ENCODE measurements at regions not wholly inside any gene's neighbourhood (a gene's known extent, or its start where the extent isn't known, plus 50 kb on each side); places are given as distances from the start of the nearest gene placed in this dataset.

- Histone ChIP-seq H4K20me1 (ENCODE audit: insufficient read depth, low read length) (no peaks in the 10 kb centered on the region), H3K79me2 (ENCODE audit: insufficient read depth, low read length) (no peaks in the 10 kb centered on the region), H3K27me3 (ENCODE audit: insufficient read depth, low read length, poor library complexity) (no peaks in the 10 kb centered on the region), H3K9ac (ENCODE audit: low read depth, low read length) (no peak overlapping the region), H3K27ac (ENCODE audit: low read length) (no peak overlapping the region), H3K4me3 (ENCODE audit: low read depth in 1 of 2, low read length in 2 of 2) (no peak overlapping the region), H3K4me1 (ENCODE audit: insufficient read depth, low read length) (no peaks in the 10 kb centered on the region), H3K9me3 (ENCODE audit: insufficient read depth, low read length, severe bottlenecking) (peaks cover 8% of the 10 kb centered on the region), H3K36me3 (ENCODE audit: insufficient read depth, low read length) (no peaks in the 10 kb centered on the region), H3K4me2 (ENCODE audit: insufficient read depth, low read length) (no peak overlapping the region), H2AFZ (ENCODE audit: low read depth, low read length) (no peak overlapping the region)
- DNase-seq: no peak
- TF ChIP-seq CTCF (IDR thresholded peaks at IDR 0.05; ENCODE audit: borderline replicate concordance, extremely low read depth, low read length, poor library complexity, severe bottlenecking) (no peak), EZH2 (IDR thresholded peaks at IDR 0.05; ENCODE audit: borderline replicate concordance, low read depth, low read length, severe bottlenecking) (no peak)
- ATAC-seq (ENCODE audit: insufficient read depth, low read depth): no peak
Measured at GRCh38 chr4:91829531-91829930, 474.2 kb upstream of the GRID2 start.

GRCh38 chr4:91830681-91831395 lies 472.9 kb upstream of the GRID2 start:
- TF ChIP-seq CTCF (IDR thresholded peaks at IDR 0.05; ENCODE audit: borderline replicate concordance, extremely low read depth, low read length, poor library complexity, severe bottlenecking) (no peak), EZH2 (IDR thresholded peaks at IDR 0.05; ENCODE audit: borderline replicate concordance, low read depth, low read length, severe bottlenecking) (no peak)
- ATAC-seq (ENCODE audit: insufficient read depth, low read depth): no peak
- Histone ChIP-seq H3K4me3 (ENCODE audit: low read depth in 1 of 2, low read length in 2 of 2) (no peak overlapping the region), H3K4me1 (ENCODE audit: insufficient read depth, low read length) (no peaks in the 10 kb centered on the region), H3K9ac (ENCODE audit: low read depth, low read length) (no peak overlapping the region), H3K27me3 (ENCODE audit: insufficient read depth, low read length, poor library complexity) (no peaks in the 10 kb centered on the region), H4K20me1 (ENCODE audit: insufficient read depth, low read length) (no peaks in the 10 kb centered on the region), H3K36me3 (ENCODE audit: insufficient read depth, low read length) (no peaks in the 10 kb centered on the region), H3K79me2 (ENCODE audit: insufficient read depth, low read length) (no peaks in the 10 kb centered on the region), H3K27ac (ENCODE audit: low read length) (no peak overlapping the region), H2AFZ (ENCODE audit: low read depth, low read length) (no peak overlapping the region), H3K4me2 (ENCODE audit: insufficient read depth, low read length) (no peak overlapping the region), H3K9me3 (ENCODE audit: insufficient read depth, low read length, severe bottlenecking) (peaks cover 8% of the 10 kb centered on the region)
- no peak for DNase-seq

DNA sequence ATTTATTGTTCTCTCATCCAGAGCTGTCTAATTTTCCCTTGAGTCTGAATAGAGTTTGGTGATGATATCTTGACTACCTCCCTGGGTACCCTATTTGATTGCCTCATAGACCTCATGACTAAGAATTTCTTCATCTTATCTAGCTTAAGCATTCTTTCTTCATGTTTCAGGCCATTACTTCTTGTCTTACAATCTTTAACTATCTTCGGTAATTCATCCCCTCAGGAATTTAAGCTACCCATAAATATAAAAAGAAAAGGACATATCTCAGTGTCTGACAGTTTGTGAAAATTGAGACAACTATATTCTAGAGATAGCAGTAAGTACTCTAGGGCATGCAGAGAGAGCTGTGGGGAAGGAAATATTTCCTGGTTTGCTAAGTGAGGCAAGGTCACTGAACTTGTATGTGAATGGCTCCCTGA lies 466.1 kb upstream of the GRID2 start:
- Histone ChIP-seq H3K79me2 (ENCODE audit: insufficient read depth, low read length) (no peaks in the 10 kb centered on the region), H3K27me3 (ENCODE audit: insufficient read depth, low read length, poor library complexity) (no peaks in the 10 kb centered on the region), H3K9ac (ENCODE audit: low read depth, low read length) (no peak overlapping the region), H3K4me2 (ENCODE audit: insufficient read depth, low read length) (no peak overlapping the region), H2AFZ (ENCODE audit: low read depth, low read length) (no peak overlapping the region), H3K27ac (ENCODE audit: low read length) (no peak overlapping the region), H3K36me3 (ENCODE audit: insufficient read depth, low read length) (no peaks in the 10 kb centered on the region), H3K4me3 (ENCODE audit: low read depth in 1 of 2, low read length in 2 of 2) (no peak overlapping the region), H4K20me1 (ENCODE audit: insufficient read depth, low read length) (no peaks in the 10 kb centered on the region), H3K4me1 (ENCODE audit: insufficient read depth, low read length) (no peaks in the 10 kb centered on the region), H3K9me3 (ENCODE audit: insufficient read depth, low read length, severe bottlenecking) (peaks cover 8% of the 10 kb centered on the region)
- DNase-seq: no peak
- no peak for ATAC-seq (ENCODE audit: insufficient read depth, low read depth)
- no peak for TF ChIP-seq CTCF (IDR thresholded peaks at IDR 0.05; ENCODE audit: borderline replicate concordance, extremely low read depth, low read length, poor library complexity, severe bottlenecking)
